LNCaP clone FGC (cell line): ENCODE measurements at regions not wholly inside any gene's neighbourhood (a gene's known extent, or its start where the extent isn't known, plus 50 kb on each side); places are given as distances from the start of the nearest gene placed in this dataset.

ENCODE experiments used
- DNase-seq: peaks from one replicate; pipeline ENCODE4 v3.0.0-alpha.2; 2011; ENCODE audit warnings: low read depth
- H3K4me3 ChIP-seq: 2 replicates; pipeline ENCODE4 v1.5.1; 2011; ENCODE audit warnings: mild to moderate bottlenecking, low read depth, low read length, control low read depth
- TF ChIP-seq, protein P1 (sequence below): IDR thresholded peaks from 2 replicates; pipeline ENCODE4 v1.5.1; 2012; ENCODE audit warnings: mild to moderate bottlenecking; ENCODE audit not compliant: control insufficient read depth, insufficient read depth; ENCODE audit errors: extremely low read depth

- TF ChIP-seq, protein P1, sequence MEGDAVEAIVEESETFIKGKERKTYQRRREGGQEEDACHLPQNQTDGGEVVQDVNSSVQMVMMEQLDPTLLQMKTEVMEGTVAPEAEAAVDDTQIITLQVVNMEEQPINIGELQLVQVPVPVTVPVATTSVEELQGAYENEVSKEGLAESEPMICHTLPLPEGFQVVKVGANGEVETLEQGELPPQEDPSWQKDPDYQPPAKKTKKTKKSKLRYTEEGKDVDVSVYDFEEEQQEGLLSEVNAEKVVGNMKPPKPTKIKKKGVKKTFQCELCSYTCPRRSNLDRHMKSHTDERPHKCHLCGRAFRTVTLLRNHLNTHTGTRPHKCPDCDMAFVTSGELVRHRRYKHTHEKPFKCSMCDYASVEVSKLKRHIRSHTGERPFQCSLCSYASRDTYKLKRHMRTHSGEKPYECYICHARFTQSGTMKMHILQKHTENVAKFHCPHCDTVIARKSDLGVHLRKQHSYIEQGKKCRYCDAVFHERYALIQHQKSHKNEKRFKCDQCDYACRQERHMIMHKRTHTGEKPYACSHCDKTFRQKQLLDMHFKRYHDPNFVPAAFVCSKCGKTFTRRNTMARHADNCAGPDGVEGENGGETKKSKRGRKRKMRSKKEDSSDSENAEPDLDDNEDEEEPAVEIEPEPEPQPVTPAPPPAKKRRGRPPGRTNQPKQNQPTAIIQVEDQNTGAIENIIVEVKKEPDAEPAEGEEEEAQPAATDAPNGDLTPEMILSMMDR, result no peak
- no peak for DNase-seq
- H3K4me3 ChIP-seq, result no peak overlapping the region
These were observed 789.9 kb downstream of the USP25 start for GRCh38 chr21:16519644-16520043.

- TF ChIP-seq, protein P1, result no peak
- DNase-seq, result no peak
- H3K4me3 ChIP-seq, result no peak overlapping the region
These were observed 792.8 kb downstream of the USP25 start for GRCh38 chr21:16522548-16522947.

DNA sequence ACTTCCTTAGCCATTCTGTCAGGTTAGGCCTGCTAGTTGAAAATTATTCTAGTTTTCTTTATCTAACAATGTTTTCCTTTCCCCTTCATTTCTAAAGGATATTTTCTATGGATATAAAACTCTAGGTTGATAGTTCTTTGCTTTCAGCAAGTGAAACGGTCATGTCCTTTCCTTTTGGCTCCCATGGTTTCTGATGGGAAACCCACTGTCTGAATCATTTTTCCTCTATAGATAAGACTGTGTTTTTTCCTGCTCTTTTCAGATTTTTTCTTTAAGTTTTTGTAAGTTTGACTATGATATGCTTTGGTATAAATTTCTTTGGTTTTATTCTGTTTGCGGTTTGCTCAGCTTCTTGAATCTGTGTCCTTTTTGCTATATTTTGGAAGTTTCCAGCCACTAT, 800.9 kb downstream of the USP25 start:
- no peak overlapping the region for H3K4me3 ChIP-seq
- TF ChIP-seq, protein P1, result no peak
- no peak for DNase-seq

GRCh38 chr21:16532840-16533239, 803.1 kb downstream of the USP25 start:
- H3K4me3 ChIP-seq, result no peak overlapping the region
- no peak for DNase-seq
- TF ChIP-seq, protein P1, result no peak

- TF ChIP-seq, protein P1, result no peak
- H3K4me3 ChIP-seq, result no peak overlapping the region
- no peak for DNase-seq
These were observed 804.1 kb downstream of the USP25 start for GRCh38 chr21:16533692-16534407.

DNA sequence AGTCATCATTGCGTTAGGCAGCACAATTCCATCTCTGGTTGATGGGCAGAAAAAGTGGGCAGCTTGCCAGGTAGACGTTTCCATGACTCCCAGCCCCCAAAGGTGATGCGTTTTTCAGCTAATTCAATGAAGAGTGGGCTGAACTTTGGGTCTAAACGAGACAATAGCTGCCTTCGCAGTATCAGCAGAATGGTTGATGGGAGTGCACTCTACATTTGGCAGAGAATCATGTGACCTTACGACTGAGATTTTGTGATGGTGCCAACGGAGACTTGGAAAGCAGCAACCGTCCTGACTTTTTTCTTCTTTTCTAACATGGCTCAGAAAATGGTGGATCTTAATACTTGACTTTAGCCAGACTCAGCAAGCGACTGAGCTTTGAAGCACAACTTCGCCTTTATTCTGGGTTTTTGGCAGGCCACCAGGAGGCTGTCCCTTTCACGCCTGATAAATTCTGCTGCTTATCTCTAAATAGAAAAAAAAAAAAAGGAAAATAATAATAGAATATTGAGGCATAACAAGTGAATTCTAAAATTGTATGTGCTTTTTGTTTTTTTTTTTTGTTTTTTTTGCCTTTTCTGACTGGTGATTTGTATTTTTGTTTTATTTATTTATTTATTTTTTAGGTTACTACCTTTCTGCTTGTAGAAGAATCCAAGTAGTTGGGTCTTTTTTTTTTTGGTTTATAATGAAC, 804.8 kb downstream of the USP25 start:
- H3K4me3 ChIP-seq, result peak overlapping the region; percentile 47
- TF ChIP-seq, protein P1, result no peak
- DNase-seq, result peak; percentile 64
